SK-N-SH treated with all-trans-retinoic acid at 6 μM for 48 hours (cell line): ENCODE measurements at regions not wholly inside any gene's neighbourhood (a gene's known extent, or its start where the extent isn't known, plus 50 kb on each side); places are given as distances from the start of the nearest gene placed in this dataset.

ENCODE experiments used
- ATAC-seq: fragments of 200-7000 bp; cut with Tn5 transposase; 3 replicates; pipeline ENCODE4 v1.9.1; 2020; ENCODE audit warnings: mild to moderate bottlenecking, moderate library complexity
- ARNTL ChIP-seq: fragments of 450-650 bp; formaldehyde crosslinking; IDR thresholded peaks from 2 replicates; pipeline ENCODE4 v1.5.0; 2020; ENCODE audit warnings: low read depth, mild to moderate bottlenecking, moderate library complexity, borderline replicate concordance
- BACH2 ChIP-seq: fragments of 250-450 bp; sonication (Bioruptor Pico); IDR thresholded peaks from 2 replicates; pipeline ENCODE4 v1.9.0; 2021; ENCODE audit warnings: mild to moderate bottlenecking, borderline replicate concordance
- CREB5 ChIP-seq: fragments of 250-450 bp; sonication (Bioruptor Pico); IDR thresholded peaks from 2 replicates; pipeline ENCODE4 v1.5.1; 2020; ENCODE audit warnings: low read depth, mild to moderate bottlenecking, moderate library complexity
- CSDC2 ChIP-seq: fragments of 250-450 bp; sonication (Bioruptor Pico); IDR thresholded peaks from 2 replicates; pipeline ENCODE4 v1.5.0; 2020; ENCODE audit warnings: mild to moderate bottlenecking, moderate library complexity
- ESRRG ChIP-seq: fragments of 250-450 bp; sonication (Bioruptor Pico); IDR thresholded peaks from 2 replicates; pipeline ENCODE4 v1.6.1; 2021; ENCODE audit warnings: mild to moderate bottlenecking
- GLIS3 ChIP-seq: fragments of 250-450 bp; sonication (Bioruptor Pico); IDR thresholded peaks from 2 replicates; pipeline ENCODE4 v1.5.0; 2020; ENCODE audit warnings: mild to moderate bottlenecking, moderate library complexity
- ISL1 ChIP-seq: fragments of 250-450 bp; sonication (Bioruptor Pico); IDR thresholded peaks from 2 replicates; pipeline ENCODE4 v2.1.2; 2022; ENCODE audit warnings: mild to moderate bottlenecking, moderate library complexity
- OSR1 ChIP-seq: fragments of 250-450 bp; sonication (Bioruptor Pico); IDR thresholded peaks from 2 replicates; pipeline ENCODE4 v1.8.0; 2022; ENCODE audit warnings: moderate library complexity, mild to moderate bottlenecking, inconsistent platforms
- PPARA ChIP-seq: fragments of 250-450 bp; sonication (Bioruptor Pico); IDR thresholded peaks from 2 replicates; pipeline ENCODE4 v1.5.0; 2020; ENCODE audit warnings: mild to moderate bottlenecking, borderline replicate concordance
- RARB ChIP-seq: fragments of 250-450 bp; sonication (Bioruptor Pico); IDR thresholded peaks from 2 replicates; pipeline ENCODE4 v1.8.0; 2021; ENCODE audit warnings: mild to moderate bottlenecking, moderate library complexity
- SNAI2 ChIP-seq: fragments of 250-450 bp; sonication (Bioruptor Pico); IDR thresholded peaks from 2 replicates; pipeline ENCODE4 v1.5.0; 2020; ENCODE audit warnings: mild to moderate bottlenecking, moderate library complexity
- TCF4 ChIP-seq: fragments of 250-450 bp; sonication (Bioruptor Pico); IDR thresholded peaks from 2 replicates; pipeline ENCODE4 v1.8.0; 2021; ENCODE audit warnings: mild to moderate bottlenecking, moderate library complexity, borderline replicate concordance
- TSHZ2 ChIP-seq: fragments of 250-450 bp; sonication (Bioruptor Pico); IDR thresholded peaks from 2 replicates; pipeline ENCODE4 v1.5.0; 2020; ENCODE audit warnings: mild to moderate bottlenecking, moderate library complexity
- ZC3H10 ChIP-seq: fragments of 250-450 bp; sonication (Bioruptor Pico); IDR thresholded peaks from 2 replicates; pipeline ENCODE4 v1.5.1; 2021; ENCODE audit warnings: mild to moderate bottlenecking, moderate library complexity
- ZFP3 ChIP-seq: fragments of 250-450 bp; sonication (Bioruptor Pico); IDR thresholded peaks from 2 replicates; pipeline ENCODE4 v1.5.0; 2020; ENCODE audit warnings: mild to moderate bottlenecking, moderate library complexity
- ZNF565 ChIP-seq: fragments of 450-650 bp; formaldehyde crosslinking; conservative IDR thresholded peaks from 2 replicates; pipeline ENCODE4 v1.5.0; 2020; ENCODE audit warnings: low read depth, mild to moderate bottlenecking, moderate library complexity
- ZNF70 ChIP-seq: fragments of 450-650 bp; formaldehyde crosslinking; IDR thresholded peaks from 2 replicates; pipeline ENCODE4 v1.5.0; 2020; ENCODE audit warnings: mild to moderate bottlenecking, moderate library complexity
- ZNF8 ChIP-seq: fragments of 450-650 bp; formaldehyde crosslinking; IDR thresholded peaks from 2 replicates; pipeline ENCODE4 v1.5.0; 2020; ENCODE audit warnings: mild to moderate bottlenecking, moderate library complexity
- TF ChIP-seq, protein P1 (sequence below): fragments of 250-450 bp; sonication (Bioruptor Pico); IDR thresholded peaks from 2 replicates; pipeline ENCODE4 v1.8.0; 2020; ENCODE audit warnings: mild to moderate bottlenecking, moderate library complexity, borderline replicate concordance
- TF ChIP-seq, protein P2 (sequence below): fragments of 250-450 bp; sonication (Bioruptor Pico); IDR thresholded peaks from 2 replicates; pipeline ENCODE4 v1.8.0; 2021; ENCODE audit warnings: low read depth, mild to moderate bottlenecking, moderate library complexity, borderline replicate concordance
- TF ChIP-seq, protein P3 (sequence below): fragments of 250-450 bp; sonication (Bioruptor Pico); IDR thresholded peaks from 2 replicates; pipeline ENCODE4 v1.5.1; 2021; ENCODE audit warnings: mild to moderate bottlenecking, moderate library complexity

GRCh38 chr14:98835051-98835824 lies 436.8 kb downstream of the BCL11B start:
- ATAC-seq = no peak
- TF ChIP-seq ZC3H10 (CRISPR knock-in tag) (no peak), TSHZ2 (CRISPR knock-in tag) (no peak), TCF4 (CRISPR knock-in tag) (no peak), OSR1 (CRISPR knock-in tag) (no peak), ISL1 (no peak), ARNTL (CRISPR knock-in tag) (no peak), RARB (CRISPR knock-in tag) (no peak), CSDC2 (CRISPR knock-in tag) (no peak), PPARA (CRISPR knock-in tag) (no peak), ZNF8 (CRISPR knock-in tag) (no peak), GLIS3 (CRISPR knock-in tag) (no peak)
- TF ChIP-seq, protein P1, sequence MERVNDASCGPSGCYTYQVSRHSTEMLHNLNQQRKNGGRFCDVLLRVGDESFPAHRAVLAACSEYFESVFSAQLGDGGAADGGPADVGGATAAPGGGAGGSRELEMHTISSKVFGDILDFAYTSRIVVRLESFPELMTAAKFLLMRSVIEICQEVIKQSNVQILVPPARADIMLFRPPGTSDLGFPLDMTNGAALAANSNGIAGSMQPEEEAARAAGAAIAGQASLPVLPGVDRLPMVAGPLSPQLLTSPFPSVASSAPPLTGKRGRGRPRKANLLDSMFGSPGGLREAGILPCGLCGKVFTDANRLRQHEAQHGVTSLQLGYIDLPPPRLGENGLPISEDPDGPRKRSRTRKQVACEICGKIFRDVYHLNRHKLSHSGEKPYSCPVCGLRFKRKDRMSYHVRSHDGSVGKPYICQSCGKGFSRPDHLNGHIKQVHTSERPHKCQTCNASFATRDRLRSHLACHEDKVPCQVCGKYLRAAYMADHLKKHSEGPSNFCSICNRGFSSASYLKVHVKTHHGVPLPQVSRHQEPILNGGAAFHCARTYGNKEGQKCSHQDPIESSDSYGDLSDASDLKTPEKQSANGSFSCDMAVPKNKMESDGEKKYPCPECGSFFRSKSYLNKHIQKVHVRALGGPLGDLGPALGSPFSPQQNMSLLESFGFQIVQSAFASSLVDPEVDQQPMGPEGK = no peak
- TF ChIP-seq, all 23 proteins: peak for 0

GRCh38 chr14:98835825-98836100 lies 436.2 kb downstream of the BCL11B start:
- no peak for TF ChIP-seq SNAI2
- ATAC-seq = no peak

- no peak for ATAC-seq
- no peak for TF ChIP-seq RARB (CRISPR knock-in tag)
- TF ChIP-seq PPARA (CRISPR knock-in tag) = no peak
- no peak for TF ChIP-seq ZNF565 (CRISPR knock-in tag)
- TF ChIP-seq SNAI2 = no peak
- TF ChIP-seq, protein P2, sequence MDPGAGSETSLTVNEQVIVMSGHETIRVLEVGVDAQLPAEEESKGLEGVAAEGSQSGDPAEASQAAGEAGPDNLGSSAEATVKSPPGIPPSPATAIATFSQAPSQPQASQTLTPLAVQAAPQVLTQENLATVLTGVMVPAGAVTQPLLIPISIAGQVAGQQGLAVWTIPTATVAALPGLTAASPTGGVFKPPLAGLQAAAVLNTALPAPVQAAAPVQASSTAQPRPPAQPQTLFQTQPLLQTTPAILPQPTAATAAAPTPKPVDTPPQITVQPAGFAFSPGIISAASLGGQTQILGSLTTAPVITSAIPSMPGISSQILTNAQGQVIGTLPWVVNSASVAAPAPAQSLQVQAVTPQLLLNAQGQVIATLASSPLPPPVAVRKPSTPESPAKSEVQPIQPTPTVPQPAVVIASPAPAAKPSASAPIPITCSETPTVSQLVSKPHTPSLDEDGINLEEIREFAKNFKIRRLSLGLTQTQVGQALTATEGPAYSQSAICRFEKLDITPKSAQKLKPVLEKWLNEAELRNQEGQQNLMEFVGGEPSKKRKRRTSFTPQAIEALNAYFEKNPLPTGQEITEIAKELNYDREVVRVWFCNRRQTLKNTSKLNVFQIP = no peak
- TF ChIP-seq ISL1 = no peak
- no peak for TF ChIP-seq ZFP3
- TF ChIP-seq ZNF8 (CRISPR knock-in tag) = no peak
- no peak for TF ChIP-seq CSDC2 (CRISPR knock-in tag)
- TF ChIP-seq CREB5 (CRISPR knock-in tag) = no peak
Observed at GRCh38 chr14:98840091-98840490, 431.9 kb downstream of the BCL11B start.

DNA sequence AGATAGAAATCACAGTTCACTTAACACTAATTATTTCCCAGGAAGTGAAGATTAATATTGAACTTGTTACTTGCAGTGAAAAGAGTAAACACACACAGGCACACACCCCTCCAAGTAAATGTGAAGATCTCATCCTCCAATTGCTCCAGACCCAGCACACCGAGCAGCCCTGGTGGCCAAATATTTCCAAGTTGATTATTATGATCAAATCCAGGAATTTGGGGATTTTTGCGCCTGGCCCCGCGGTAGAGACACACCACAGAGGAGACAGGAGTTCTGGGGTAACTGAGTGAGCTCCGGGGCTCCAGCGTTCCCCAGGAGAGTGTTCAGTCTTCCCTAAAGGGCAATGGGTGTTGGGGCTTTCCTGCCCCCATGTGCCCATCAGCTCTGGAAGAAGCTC lies 431.5 kb downstream of the BCL11B start:
- ATAC-seq = no peak
- TF ChIP-seq PPARA (CRISPR knock-in tag) = no peak
- TF ChIP-seq, protein P1 = no peak
- no peak for TF ChIP-seq RARB (CRISPR knock-in tag)
- no peak for TF ChIP-seq ESRRG (CRISPR knock-in tag)
- TF ChIP-seq TSHZ2 (CRISPR knock-in tag) = no peak
- TF ChIP-seq ZNF70 (CRISPR knock-in tag) = no peak
- no peak for TF ChIP-seq TCF4 (CRISPR knock-in tag)
- no peak for TF ChIP-seq BACH2 (CRISPR knock-in tag)
- TF ChIP-seq CSDC2 (CRISPR knock-in tag) = no peak
- TF ChIP-seq, protein P3, sequence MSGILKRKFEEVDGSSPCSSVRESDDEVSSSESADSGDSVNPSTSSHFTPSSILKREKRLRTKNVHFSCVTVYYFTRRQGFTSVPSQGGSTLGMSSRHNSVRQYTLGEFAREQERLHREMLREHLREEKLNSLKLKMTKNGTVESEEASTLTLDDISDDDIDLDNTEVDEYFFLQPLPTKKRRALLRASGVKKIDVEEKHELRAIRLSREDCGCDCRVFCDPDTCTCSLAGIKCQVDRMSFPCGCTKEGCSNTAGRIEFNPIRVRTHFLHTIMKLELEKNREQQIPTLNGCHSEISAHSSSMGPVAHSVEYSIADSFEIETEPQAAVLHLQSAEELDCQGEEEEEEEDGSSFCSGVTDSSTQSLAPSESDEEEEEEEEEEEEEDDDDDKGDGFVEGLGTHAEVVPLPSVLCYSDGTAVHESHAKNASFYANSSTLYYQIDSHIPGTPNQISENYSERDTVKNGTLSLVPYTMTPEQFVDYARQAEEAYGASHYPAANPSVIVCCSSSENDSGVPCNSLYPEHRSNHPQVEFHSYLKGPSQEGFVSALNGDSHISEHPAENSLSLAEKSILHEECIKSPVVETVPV (CRISPR knock-in tag) = no peak
- TF ChIP-seq ISL1 = no peak
